Cerebellar cortex (tissue), 1 donor: ENCODE measurements at regions not wholly inside any gene's neighbourhood (a gene's known extent, or its start where the extent isn't known, plus 50 kb on each side); places are given as distances from the start of the nearest gene placed in this dataset.

Experiments used
- DNase-seq: peaks from one replicate; pipeline ENCODE4 v3.0.0-alpha.2; 2015; ENCODE audit warnings: low spot score

- no peak for DNase-seq
Measured at GRCh38 chr18:41621177-41621576, 333.9 kb upstream of the PIK3C3 start.

GRCh38 chr18:41618147-41618546 lies 336.9 kb upstream of the PIK3C3 start:
- DNase-seq = no peak

- DNase-seq = no peak
Measured at GRCh38 chr18:41617647-41618046, 337.4 kb upstream of the PIK3C3 start.

GRCh38 chr18:41613003-41613609 lies 341.9 kb upstream of the PIK3C3 start:
- DNase-seq = no peak

- DNase-seq = no peak
Measured at GRCh38 chr18:41604964-41605363, 350.1 kb upstream of the PIK3C3 start.

GRCh38 chr18:41602034-41602433 lies 353.0 kb upstream of the PIK3C3 start:
- DNase-seq = no peak

DNA sequence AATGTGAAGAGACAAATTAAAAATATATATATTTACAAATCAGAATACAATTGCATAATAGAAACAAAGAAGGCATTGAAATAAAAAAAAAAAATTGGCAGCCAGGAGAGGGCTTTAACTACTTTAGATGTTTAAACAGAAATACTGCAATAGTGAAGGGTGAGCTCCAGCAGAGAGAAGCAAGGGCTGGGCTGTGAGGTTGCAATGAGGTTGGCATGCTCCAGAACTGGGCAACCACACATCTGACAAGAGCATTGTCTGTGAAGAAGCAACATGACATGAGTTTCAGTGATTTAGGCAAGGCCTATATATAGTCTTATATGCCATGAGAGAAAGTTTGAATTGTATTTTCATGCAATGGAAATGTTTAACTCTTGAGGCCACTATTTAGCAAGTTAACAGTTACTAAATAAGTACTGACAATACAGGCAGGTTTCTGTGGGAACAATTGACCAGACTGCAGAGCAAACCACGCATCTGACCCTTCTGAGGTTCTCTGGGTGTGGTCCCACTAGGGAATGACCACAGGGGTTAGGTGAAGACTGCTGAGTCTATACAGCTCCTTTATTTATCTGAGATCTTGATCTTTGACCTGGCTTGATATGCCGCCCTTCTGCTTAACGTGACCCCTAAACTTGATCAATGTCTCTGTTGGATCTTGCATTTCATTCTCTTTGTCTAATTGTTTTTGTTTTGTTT lies 354.2 kb upstream of the PIK3C3 start:
- no peak for DNase-seq

GRCh38 chr18:41599466-41599865 lies 355.6 kb upstream of the PIK3C3 start:
- DNase-seq = no peak

DNA sequence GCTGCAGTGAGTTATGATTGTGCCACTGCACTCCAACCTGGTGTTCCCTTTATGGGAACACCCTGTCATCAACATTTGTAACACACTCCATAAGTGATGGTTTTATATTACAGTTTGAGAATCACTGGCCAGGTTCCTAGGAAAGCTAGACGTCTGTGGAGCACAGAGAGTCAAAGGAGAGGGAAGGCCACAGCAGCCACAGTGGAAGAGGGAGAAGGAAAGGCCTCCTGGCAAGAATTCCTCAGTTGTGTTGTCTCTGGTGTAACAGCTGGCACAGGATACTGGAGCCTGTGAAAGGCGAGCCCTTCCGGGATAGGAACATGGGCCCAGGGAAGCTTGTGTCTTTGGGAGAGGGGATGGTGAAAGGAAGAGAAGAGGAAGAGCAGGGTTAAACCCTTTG lies 360.5 kb upstream of the PIK3C3 start:
- no peak for DNase-seq

GRCh38 chr18:41593171-41593675 lies 361.8 kb upstream of the PIK3C3 start:
- DNase-seq = no peak

GRCh38 chr18:41587976-41588375 lies 367.1 kb upstream of the PIK3C3 start:
- no peak for DNase-seq

DNA sequence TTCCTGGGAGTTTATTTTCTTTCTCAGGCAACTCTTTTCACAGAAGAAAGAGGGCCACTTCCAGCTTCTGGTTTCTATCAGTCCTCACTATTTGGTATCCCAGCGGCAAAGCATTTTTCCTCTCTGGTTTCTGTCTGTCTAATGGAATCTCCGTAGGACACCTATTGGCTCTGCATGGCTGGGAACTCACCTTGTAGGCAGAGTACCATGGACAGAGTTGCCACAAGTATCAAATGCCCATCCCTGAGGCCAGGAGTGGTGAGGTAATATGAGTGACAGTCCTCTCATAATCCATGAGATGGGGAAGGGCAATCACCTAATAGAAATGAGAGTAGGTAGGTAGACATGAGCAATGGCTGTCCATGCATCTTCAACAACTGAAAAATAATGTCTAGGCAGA lies 369.5 kb upstream of the PIK3C3 start:
- no peak for DNase-seq

- DNase-seq = no peak
Measured at GRCh38 chr18:41579185-41579584, 375.8 kb upstream of the PIK3C3 start.

DNA sequence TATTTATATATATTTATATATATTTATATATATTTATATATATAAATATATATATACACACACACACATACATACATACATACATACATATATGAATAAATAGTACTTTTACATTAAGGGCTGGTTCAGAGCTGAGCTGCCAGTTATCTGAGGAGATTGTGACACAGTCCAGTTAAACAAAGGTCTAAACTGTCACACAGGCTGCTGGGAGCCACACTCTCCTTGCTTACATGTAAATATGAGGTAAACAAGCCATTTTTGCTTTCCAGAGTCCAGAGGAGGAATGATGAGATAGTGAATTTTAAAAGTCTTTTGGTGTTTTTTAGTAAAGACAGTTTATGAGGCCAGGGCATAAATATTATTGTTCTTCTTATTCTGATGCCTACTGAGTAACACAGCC lies 377.5 kb upstream of the PIK3C3 start:
- DNase-seq = no peak

- no peak for DNase-seq
Measured at GRCh38 chr18:41576643-41577042, 378.4 kb upstream of the PIK3C3 start.

DNA sequence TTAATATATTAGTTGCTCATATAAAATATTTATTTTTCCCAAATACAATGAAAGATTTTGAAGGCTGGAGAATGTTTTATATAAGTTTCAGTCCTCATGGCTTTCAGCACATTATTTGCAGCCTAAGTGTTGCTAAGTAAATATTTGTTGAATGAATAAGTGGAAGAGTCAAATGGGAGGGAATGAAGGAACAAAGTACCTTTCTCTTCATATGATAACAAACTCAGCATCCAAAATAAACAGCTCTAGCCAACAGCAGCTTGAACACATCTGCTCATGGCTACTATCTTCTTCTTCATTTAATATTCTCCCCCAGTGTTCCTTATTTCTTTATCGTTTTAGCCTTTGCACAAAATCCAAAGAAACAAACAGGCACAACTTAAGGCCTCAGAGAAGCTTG lies 385.2 kb upstream of the PIK3C3 start:
- no peak for DNase-seq

DNA sequence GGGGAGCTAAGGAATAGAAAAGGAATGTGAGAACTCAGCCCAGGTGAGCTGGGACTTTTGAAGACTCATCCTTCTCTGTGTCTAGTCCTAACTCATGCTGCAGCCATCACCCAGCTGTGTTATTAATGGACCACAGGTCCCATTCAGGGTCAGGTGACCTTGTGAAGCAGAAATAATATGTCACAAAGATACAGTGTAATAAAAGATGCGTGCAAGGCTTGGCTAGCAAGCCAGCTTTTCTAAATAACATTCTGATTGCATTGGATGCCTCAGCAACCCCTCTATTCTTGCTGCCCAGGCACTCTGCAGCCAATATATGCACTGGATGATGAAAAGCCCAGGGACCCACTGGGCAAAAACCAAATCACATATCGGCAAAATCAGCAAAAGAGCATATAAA lies 393.1 kb upstream of the PIK3C3 start:
- no peak for DNase-seq

GRCh38 chr18:41558715-41559114 lies 396.3 kb upstream of the PIK3C3 start:
- DNase-seq = no peak

DNA sequence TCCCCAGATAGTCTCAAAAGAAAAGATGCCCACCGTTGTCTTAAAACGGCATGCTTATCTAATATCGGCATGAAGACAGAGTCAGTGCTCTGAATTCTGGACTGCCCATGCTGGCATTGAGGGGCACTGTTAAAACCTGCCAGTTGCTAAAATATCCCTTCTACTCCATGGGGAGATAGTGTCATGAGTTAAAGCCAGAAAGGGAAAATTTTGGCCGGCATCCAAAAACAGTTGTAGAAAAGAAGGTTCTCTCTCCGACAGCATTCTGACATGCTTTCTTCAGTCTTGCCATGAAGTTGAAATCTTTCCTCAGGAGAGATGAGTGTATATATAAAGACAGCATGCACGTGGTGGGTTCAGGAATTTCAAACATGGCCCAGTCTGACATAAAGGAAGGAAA lies 401.3 kb upstream of the PIK3C3 start:
- no peak for DNase-seq

DNA sequence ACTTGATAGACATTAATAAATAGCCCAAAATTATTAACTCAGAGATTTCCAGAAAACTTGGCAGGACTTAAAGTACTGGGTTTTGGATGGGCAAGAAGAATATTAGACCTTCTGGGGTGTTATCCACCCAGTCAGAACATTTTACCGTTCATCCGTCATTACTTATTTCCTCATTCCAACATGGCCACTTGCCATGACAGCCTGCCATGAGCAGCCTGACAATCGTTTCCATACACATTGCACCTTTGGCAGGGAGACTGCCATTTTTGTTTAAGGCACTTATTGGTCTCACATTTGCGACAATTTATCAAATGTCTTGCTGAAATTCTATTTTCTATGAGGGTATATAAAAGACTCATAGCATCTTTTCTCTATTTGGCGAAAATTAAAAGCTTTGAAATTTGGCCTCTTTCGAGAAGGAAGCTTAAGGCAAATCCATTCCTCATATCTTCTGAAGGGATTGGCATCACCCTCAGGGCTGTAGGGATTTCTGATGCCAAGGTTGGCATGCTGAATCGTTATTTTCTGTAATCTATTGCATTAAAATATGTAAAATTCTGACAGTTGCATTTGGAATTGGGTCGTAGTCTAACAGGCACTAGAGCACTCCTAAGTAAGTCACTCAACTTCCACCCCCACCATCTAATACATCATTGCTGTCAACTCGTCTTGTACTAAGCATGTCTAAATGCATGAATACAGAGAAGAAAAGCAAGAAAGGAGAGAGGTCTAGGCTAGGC lies 406.3 kb upstream of the PIK3C3 start:
- DNase-seq = no peak

- no peak for DNase-seq
Measured at GRCh38 chr18:41545091-41545888, 409.7 kb upstream of the PIK3C3 start.

- DNase-seq = no peak
Measured at GRCh38 chr18:41543815-41544214, 411.2 kb upstream of the PIK3C3 start.
